ENCODE measurements at regions not wholly inside any gene's neighbourhood (a gene's known extent, or its start where the extent isn't known, plus 50 kb on each side); places are given as distances from the start of the nearest gene placed in this dataset.
"Not testable (repeated sequence)": the region's sequence is repeated elsewhere in the genome, so short reads cannot be mapped to it uniquely, and the experiment has no call there.

DNA sequence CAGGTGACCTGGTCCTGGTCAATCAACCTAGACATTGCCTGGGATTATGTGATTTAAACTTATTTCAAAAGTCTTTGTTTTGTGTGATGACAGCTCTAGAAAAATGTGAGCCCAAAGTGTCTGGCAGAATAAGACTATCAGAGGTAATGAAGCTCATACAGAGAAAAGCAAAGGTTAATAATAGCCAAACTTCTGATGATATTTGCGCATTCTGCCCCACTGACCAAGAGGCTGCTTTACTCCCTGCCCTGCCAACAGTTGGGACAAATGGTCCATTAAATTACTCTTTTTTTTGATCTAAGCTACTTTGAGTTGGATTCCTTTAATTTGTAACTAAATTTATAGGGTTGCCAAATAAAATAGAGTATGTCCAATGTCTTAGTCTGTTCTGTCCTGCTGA, 911.2 kb downstream of the MCTP2 start:
- Mint-ChIP-seq H3K27me3 (peaks cover 1% of the 10 kb centered on the region), H3K9me3 (peaks cover 4% of the 10 kb centered on the region), H3K27ac (no peak overlapping the region), H3K36me3 (ENCODE audit: low read depth) (no peaks in the 10 kb centered on the region), H3K4me1 (no peaks in the 10 kb centered on the region), H3K4me3 (no peak overlapping the region)
- ATAC-seq: no peak
- DNase-seq: no peak

DNA sequence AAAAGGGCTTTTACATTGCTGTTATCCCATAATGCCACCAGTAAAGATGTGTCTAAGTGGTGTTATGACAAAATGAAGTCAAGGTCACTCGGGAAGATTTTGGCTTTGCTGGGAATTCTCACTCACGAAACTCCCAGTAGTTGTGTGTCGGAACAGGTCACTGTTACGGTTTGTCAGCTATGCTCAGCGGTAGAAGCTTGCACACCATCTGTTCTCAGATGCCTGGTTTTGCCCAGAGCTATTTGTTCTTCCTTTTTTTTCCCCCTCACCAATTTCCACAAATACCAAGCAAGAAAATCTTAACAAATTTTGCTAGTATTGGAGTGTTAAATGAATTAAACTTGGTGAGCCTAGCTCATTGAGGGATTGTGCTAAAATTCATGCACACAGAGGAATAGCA, 915.1 kb downstream of the MCTP2 start:
- H3K27me3 Mint-ChIP-seq: peaks cover 1% of the 10 kb centered on the region
- ATAC-seq (no peak), DNase-seq (no peak)
- H3K9me3 Mint-ChIP-seq: peaks cover 6% of the 10 kb centered on the region
- H3K4me1 Mint-ChIP-seq: no peaks in the 10 kb centered on the region
- H3K36me3 Mint-ChIP-seq (ENCODE audit: low read depth): no peaks in the 10 kb centered on the region
- no peak overlapping the region for H3K27ac Mint-ChIP-seq
- H3K4me3 Mint-ChIP-seq: no peak overlapping the region

DNA sequence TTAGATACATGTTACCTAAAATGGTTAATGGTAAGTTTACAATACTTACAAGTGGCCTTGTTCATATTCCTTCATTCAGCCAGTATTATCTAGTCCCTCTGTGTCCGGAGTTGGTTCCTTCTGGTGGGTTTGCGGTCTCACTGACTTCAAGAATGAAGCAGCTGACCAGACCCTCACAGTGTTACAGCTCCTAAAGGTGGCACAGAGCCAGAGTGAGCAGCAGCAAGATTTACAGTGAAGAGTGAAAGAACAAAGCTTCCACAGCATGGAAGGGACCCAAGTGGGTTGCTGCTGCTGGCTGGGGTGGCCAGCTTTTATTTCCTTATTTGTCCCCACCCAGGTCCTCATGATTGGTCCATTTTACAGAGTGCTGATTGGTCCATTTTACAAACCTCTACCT, 916.8 kb downstream of the MCTP2 start:
- H3K4me3 Mint-ChIP-seq: no peak overlapping the region
- H3K27ac Mint-ChIP-seq: no peak overlapping the region
- ATAC-seq (no peak), DNase-seq (no peak)
- H3K9me3 Mint-ChIP-seq: peaks cover 11% of the 10 kb centered on the region
- peaks cover 1% of the 10 kb centered on the region for H3K27me3 Mint-ChIP-seq
- no peaks in the 10 kb centered on the region for H3K4me1 Mint-ChIP-seq
- no peaks in the 10 kb centered on the region for H3K36me3 Mint-ChIP-seq (ENCODE audit: low read depth)

DNA sequence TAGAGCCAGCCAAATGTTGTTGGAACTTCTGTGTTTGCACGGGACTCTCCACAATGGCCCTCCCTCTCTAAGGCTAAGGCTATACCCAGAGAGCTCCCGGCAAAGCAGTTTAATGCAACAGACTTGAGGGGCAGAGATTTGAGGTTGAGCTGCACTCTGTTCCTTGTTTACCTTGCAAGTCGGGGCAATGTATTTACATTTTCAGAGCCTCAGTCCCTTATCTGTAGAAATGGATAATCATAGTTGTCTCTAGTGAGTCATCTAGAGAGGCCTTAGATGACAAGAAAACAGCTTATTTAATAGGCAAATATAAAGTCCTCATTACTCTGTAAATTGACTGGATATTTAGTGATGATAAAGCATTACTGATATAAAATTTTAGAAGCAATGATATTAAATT, 917.7 kb downstream of the MCTP2 start:
- ATAC-seq (no peak), DNase-seq (no peak)
- no peak overlapping the region for H3K4me3 Mint-ChIP-seq
- no peak overlapping the region for H3K27ac Mint-ChIP-seq
- no peaks in the 10 kb centered on the region for H3K4me1 Mint-ChIP-seq
- peaks cover 20% of the 10 kb centered on the region for H3K9me3 Mint-ChIP-seq
- no peaks in the 10 kb centered on the region for H3K36me3 Mint-ChIP-seq (ENCODE audit: low read depth)
- peaks cover 1% of the 10 kb centered on the region for H3K27me3 Mint-ChIP-seq

DNA sequence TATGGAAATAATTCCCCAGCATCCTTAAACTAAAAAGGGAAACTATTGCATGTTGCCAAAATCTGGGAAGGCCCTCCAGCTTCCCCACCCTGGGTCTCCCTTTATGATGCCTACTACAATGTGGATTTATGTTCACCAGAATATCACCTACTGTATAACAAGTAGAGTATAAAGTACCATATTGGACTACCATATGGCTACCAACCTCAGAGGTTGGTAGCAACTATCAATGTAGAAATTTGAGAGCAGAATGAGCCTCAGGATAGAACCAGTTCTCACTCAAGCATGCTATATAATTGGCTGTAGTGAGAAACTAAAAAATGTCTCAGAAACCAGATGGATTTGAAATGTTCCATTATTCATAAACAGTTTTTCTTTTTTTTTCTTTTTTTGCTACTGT, 918.4 kb downstream of the MCTP2 start:
- H3K27ac Mint-ChIP-seq: no peak overlapping the region
- ATAC-seq: no peak
- no peak overlapping the region for H3K4me3 Mint-ChIP-seq

DNA sequence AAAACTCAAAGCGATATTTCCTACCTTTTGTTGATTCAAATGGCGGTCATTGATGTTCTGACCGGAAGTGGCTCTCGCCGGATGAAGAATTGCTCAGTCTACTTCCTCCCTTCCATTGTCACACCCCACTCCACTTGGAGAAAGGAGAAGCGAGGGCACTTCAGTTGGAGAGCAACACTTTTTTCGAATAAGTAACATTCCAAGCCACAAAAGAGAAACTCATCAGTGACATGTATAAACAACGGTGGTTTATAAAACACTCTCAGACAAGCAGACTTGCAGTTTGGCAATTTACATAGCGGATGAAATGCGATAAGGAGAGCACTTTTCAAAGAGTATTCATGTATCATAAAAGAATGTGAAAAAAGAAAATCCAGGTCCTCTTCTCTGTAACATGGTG, 919.1 kb downstream of the MCTP2 start:
- H3K4me3 Mint-ChIP-seq: no peak overlapping the region
- H3K4me1 Mint-ChIP-seq: no peaks in the 10 kb centered on the region
- no peak for ATAC-seq
- H3K27me3 Mint-ChIP-seq: no peaks in the 10 kb centered on the region
- H3K9me3 Mint-ChIP-seq: peaks cover 23% of the 10 kb centered on the region
- H3K36me3 Mint-ChIP-seq (ENCODE audit: low read depth): no peaks in the 10 kb centered on the region
- DNase-seq: no peak
- H3K27ac Mint-ChIP-seq: no peak overlapping the region

More for the DNA sequence above, 918.4 kb downstream of the MCTP2 start:
- H3K4me1 Mint-ChIP-seq: no peaks in the 10 kb centered on the region
- H3K27me3 Mint-ChIP-seq: peaks cover 1% of the 10 kb centered on the region
- peaks cover 20% of the 10 kb centered on the region for H3K9me3 Mint-ChIP-seq
- no peak for DNase-seq
- H3K36me3 Mint-ChIP-seq (ENCODE audit: low read depth): no peaks in the 10 kb centered on the region

DNA sequence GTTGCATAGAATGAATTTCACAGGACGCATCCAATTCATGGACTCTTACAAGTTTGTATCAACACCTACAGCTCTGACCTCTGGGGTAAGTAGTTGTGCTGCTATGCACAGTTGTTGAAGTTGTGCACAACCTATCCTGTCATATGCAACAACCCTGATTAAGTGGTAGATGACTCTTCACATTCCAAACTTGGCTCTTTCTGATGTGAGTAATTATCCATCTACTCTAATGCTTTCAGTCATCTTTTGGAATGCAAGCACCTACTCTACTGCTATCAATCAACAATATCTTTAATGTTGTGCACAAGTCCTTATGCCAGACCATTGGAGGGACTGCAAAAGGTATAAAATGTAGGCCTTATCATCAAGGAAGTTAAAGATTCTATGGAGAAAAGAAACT, 921.4 kb downstream of the MCTP2 start:
- Mint-ChIP-seq H3K4me3 (no peak overlapping the region), H3K27ac (no peak overlapping the region), H3K9me3 (peaks cover 29% of the 10 kb centered on the region), H3K36me3 (ENCODE audit: low read depth) (no peaks in the 10 kb centered on the region), H3K27me3 (peaks cover 3% of the 10 kb centered on the region), H3K4me1 (no peaks in the 10 kb centered on the region)
- DNase-seq (no peak), ATAC-seq (no peak)

DNA sequence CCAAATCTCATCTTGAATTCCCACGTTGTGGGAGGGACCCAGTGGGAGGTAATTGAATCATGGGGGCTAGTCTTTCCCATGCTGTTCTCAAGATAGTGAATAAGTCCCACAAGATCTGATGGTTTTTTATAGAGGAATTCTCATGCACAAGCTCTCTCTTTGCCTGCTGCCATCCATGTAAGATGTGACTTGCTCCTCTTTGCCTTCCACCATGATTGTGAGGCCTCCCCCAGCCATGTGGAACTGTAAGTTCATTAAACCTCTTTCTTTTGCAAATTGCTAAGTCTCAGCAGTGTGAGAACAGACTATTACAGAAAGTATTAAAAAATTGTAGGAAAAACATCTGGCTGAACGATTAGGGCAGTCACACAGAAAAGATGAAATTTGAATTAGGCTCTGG, 921.8 kb downstream of the MCTP2 start:
- not testable (repeated sequence) for H3K4me1 Mint-ChIP-seq

DNA sequence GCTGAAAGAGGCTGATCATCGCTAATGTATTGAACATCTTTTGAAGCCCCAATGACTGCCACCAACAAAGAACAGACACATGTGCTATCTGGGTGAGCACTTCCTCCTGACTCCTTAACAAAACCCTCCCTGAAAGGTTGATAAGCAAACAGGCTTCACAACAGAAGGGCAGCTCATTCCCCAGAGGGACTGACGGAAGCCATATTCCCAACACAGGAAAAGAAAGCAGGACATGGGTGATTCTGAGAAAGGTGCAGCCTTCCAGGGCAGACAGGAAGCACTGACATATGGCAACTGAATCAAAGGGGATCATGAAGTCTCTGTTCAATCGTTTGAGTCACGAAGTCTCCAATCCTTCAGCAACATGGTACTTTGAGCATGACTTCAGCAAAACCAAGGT, 929.0 kb downstream of the MCTP2 start:
- H3K27me3 Mint-ChIP-seq: peaks cover 3% of the 10 kb centered on the region
- DNase-seq (no peak), ATAC-seq (no peak)
- no peaks in the 10 kb centered on the region for H3K36me3 Mint-ChIP-seq (ENCODE audit: low read depth)
- peaks cover 9% of the 10 kb centered on the region for H3K9me3 Mint-ChIP-seq
- H3K27ac Mint-ChIP-seq: no peak overlapping the region
- no peaks in the 10 kb centered on the region for H3K4me1 Mint-ChIP-seq
- no peak overlapping the region for H3K4me3 Mint-ChIP-seq

More for the DNA sequence above, 921.8 kb downstream of the MCTP2 start:
- not testable (repeated sequence) for DNase-seq; H3K27ac Mint-ChIP-seq; H3K27me3 Mint-ChIP-seq; H3K36me3 Mint-ChIP-seq (ENCODE audit: low read depth); ATAC-seq; H3K4me3 Mint-ChIP-seq
- H3K9me3 Mint-ChIP-seq: peaks cover 29% of the 10 kb centered on the region

DNA sequence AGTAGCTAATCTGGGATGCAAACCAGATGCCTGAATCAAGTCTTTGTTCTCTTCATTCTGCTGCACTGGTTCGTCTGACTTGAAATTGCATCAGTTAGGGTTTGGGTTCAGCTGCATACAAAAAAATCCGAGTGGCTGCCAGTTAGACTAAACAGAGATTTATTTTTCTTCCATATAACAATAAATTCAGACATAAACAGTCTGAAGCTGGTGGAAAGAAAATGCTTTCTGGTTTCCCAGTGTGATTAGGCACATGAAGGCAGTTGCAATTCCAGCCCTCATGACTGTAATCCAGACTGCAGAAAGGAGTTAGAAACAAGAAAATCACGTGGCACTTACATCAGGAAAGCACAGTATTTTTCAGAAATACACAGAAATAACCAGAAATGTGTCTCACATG, 930.7 kb downstream of the MCTP2 start:
- Mint-ChIP-seq H3K36me3 (ENCODE audit: low read depth) (no peaks in the 10 kb centered on the region), H3K9me3 (peaks cover 5% of the 10 kb centered on the region), H3K4me1 (no peaks in the 10 kb centered on the region), H3K27ac (no peak overlapping the region), H3K27me3 (peaks cover 1% of the 10 kb centered on the region), H3K4me3 (no peak overlapping the region)
- DNase-seq (no peak), ATAC-seq (no peak)

DNA sequence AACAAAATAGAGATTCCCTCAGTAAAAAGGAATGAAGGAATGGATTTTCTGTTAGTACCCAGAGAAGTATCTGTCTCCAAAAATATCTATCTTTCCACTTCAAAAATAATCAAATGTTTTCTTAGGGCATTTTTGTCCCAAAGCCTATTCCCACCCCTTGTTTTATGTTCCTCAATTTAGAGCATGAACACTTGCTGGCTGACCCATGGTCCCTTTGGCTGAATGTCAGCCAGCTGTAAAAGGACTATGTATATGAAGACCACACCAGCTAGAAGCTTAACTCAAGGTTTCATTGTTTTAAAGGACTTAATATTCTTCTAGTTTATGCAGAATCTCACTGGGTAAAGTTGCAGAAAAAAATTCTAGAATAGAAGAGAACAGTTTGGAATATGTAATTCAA, 931.2 kb downstream of the MCTP2 start:
- no peak overlapping the region for H3K4me3 Mint-ChIP-seq
- ATAC-seq (no peak), DNase-seq (no peak)
- no peaks in the 10 kb centered on the region for H3K36me3 Mint-ChIP-seq (ENCODE audit: low read depth)
- no peak overlapping the region for H3K27ac Mint-ChIP-seq
- H3K4me1 Mint-ChIP-seq: no peaks in the 10 kb centered on the region
- no peaks in the 10 kb centered on the region for H3K27me3 Mint-ChIP-seq
- H3K9me3 Mint-ChIP-seq: peaks cover 9% of the 10 kb centered on the region

DNA sequence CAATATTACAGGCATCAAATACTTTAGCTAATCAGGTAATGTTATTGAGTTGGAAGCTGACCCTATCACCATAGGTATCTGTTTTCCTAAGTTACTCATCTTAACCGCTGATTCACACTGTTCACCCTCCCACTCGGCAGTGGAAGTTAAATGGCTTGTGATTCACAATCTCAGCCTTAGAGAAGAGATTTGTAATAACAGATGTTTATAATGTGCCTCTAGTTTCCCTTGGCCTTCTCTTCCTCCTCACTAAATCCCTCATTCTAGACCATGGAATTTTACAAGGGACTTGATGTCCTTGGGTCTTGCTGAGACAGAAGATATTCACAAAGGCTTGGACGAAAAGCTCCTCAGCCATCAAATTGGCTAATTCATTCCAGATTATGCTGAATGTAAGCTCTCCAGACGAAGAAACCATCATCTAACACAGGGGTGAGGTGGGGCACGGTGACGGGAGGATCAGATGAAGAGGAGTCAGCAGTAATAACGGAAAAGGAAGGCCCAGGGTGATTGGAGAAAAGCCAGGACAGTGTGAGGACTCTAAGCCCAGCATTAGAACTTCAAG, 931.7 kb downstream of the MCTP2 start:
- no peaks in the 10 kb centered on the region for H3K36me3 Mint-ChIP-seq (ENCODE audit: low read depth)
- DNase-seq (no peak), ATAC-seq (no peak)
- no peak overlapping the region for H3K4me3 Mint-ChIP-seq
- peaks cover 11% of the 10 kb centered on the region for H3K9me3 Mint-ChIP-seq
- no peak overlapping the region for H3K27ac Mint-ChIP-seq
- no peaks in the 10 kb centered on the region for H3K4me1 Mint-ChIP-seq
- H3K27me3 Mint-ChIP-seq: peaks cover under 1% of the 10 kb centered on the region

DNA sequence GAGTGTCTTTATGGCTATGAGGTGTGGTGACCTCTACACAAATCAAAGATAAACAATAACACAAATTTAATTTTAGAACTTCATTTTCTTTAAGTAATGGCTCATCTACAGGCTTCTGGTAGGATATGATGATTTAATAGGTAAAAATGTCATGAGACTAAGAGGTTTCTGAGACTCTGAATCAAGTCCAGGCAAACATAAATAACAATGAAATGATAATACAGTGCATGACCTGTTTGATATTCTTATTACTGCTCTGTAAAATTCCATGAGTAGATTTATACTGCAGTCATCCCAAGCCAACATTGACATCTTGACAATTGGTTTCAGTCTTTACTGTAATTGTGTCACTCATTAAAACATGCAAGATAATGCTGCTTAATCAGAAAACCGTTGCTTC, 936.8 kb downstream of the MCTP2 start:
- ATAC-seq (no peak), DNase-seq (no peak)
- H3K27ac Mint-ChIP-seq: no peak overlapping the region
- no peaks in the 10 kb centered on the region for H3K4me1 Mint-ChIP-seq
- H3K4me3 Mint-ChIP-seq: no peak overlapping the region
- H3K9me3 Mint-ChIP-seq: peaks cover 14% of the 10 kb centered on the region
- peaks cover 7% of the 10 kb centered on the region for H3K27me3 Mint-ChIP-seq
- no peaks in the 10 kb centered on the region for H3K36me3 Mint-ChIP-seq (ENCODE audit: low read depth)

DNA sequence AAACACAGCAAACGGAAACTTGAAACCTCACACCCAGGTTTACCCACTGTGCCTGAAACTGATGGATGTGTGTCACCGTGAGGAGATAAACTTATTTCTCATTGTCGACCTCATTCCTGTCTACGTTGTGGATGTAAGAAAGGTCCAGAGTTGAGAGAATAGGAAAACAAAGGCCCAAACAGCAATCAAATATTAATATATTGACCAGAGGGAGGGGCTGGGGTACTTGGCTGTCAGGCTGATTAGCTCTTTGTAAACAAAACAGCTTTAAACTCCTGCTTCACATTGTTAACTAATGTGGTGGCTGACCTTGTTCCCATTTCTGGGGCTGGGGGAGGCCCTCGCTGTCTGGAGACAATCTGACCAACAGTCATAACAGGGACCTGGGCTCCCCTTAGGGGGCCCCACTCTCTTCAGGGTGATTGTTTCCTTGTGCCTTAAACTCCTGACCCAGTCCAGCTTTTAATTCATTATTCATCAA, 937.6 kb downstream of the MCTP2 start:
- H3K9me3 Mint-ChIP-seq: peaks cover 14% of the 10 kb centered on the region

DNA sequence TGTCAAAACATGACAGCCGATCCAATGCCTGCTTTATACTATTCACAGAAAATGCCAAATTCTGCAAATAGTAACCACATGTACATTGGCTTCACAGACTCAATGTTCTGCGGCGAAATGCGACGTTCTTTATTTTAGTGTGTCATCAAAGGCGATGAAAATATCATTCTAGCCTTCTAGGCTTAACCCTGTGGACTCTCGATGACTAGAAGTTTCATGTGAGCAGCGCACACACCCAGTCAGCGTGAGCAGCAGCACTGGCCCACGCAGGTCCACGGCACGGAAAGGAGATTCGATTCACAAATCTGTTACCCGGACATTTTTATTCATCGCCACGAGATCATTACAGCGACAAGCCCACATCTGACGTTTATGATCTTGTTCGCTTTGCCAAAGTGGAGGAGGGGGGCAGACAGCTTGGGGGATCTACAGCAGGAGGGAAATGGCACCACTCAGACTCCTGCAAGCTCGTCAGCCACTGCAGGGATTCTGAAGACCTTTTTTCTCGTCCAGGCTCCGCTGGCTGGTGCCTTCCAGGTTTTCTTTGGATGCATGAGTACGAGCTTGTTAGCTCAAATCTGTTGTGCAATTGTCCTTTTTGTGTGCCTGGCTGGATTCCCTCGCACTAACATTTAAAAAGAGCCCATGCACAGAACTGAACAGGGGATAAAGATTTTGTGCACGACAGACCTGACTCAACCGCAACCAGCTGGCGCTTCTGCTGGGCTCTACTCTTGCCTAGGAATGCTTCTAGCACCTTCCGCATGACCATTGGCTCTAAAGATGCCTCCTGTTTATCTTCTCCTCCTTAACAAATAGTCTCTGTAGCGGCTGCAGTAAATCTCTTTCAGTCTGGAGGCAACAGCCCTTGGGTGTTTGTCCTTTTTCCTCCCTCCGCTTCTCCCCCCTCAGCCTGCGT, 938.4 kb downstream of the MCTP2 start:
- no peaks in the 10 kb centered on the region for H3K4me1 Mint-ChIP-seq
- peaks cover 7% of the 10 kb centered on the region for H3K27me3 Mint-ChIP-seq
- peaks cover 13% of the 10 kb centered on the region for H3K9me3 Mint-ChIP-seq
- DNase-seq (no peak), ATAC-seq (no peak)
- no peaks in the 10 kb centered on the region for H3K36me3 Mint-ChIP-seq (ENCODE audit: low read depth)
- H3K4me3 Mint-ChIP-seq: no peak overlapping the region
- H3K27ac Mint-ChIP-seq: no peak overlapping the region

More for the DNA sequence above, 937.6 kb downstream of the MCTP2 start:
- no peak for ATAC-seq
- Mint-ChIP-seq H3K4me3 (no peak overlapping the region), H3K27ac (no peak overlapping the region), H3K27me3 (peaks cover 7% of the 10 kb centered on the region), H3K36me3 (ENCODE audit: low read depth) (no peaks in the 10 kb centered on the region), H3K4me1 (no peaks in the 10 kb centered on the region)
- no peak for DNase-seq

All from activated naive CD8-positive, alpha-beta T cell treated with anti-CD3 and anti-CD28 coated beads, Interleukin-2, amount 50 U/mL, for 24 hours (primary cell).